Loucy (cell line): ENCODE measurements at regions not wholly inside any gene's neighbourhood (a gene's known extent, or its start where the extent isn't known, plus 50 kb on each side); places are given as distances from the start of the nearest gene placed in this dataset.

ENCODE experiments used
- H2AFZ ChIP-seq: fragments of 200-600 bp; sonication (generic); 2 replicates; pipeline ENCODE4 v1.6.0; 2016; ENCODE audit warnings: antibody characterized with exemption, mild to moderate bottlenecking, low read length, moderate library complexity
- H3F3A ChIP-seq: fragments of 200-600 bp; 2 replicates; pipeline ENCODE4 v1.6.0; 2016; ENCODE audit warnings: antibody characterized with exemption, low read depth, mild to moderate bottlenecking
- H3K27me3 ChIP-seq: fragments of 200-600 bp; sonication (generic); 2 replicates; pipeline ENCODE4 v1.6.1; 2014; ENCODE audit warnings: low read length, mild to moderate bottlenecking; ENCODE audit not compliant: insufficient read depth, poor library complexity, severe bottlenecking
- H3K36me3 ChIP-seq: fragments of 200-600 bp; sonication (generic); 2 replicates; pipeline ENCODE4 v1.6.1; 2016; ENCODE audit warnings: low read length; ENCODE audit not compliant: insufficient read depth
- H3K4me1 ChIP-seq: fragments of 200-600 bp; sonication (generic); 2 replicates; pipeline ENCODE4 v1.5.1; 2014; ENCODE audit warnings: low read length, mild to moderate bottlenecking; ENCODE audit not compliant: insufficient read depth, poor library complexity, severe bottlenecking
- H3K4me2 ChIP-seq: fragments of 200-600 bp; sonication (generic); 2 replicates; pipeline ENCODE4 v1.6.0; 2014; ENCODE audit warnings: antibody characterized with exemption, low read length, low read depth, mild to moderate bottlenecking; ENCODE audit not compliant: poor library complexity, severe bottlenecking
- H3K4me3 ChIP-seq: fragments of 200-600 bp; sonication (generic); 2 replicates; pipeline ENCODE4 v1.5.1; 2014; ENCODE audit warnings: low read length, mild to moderate bottlenecking, mixed read lengths; ENCODE audit not compliant: poor library complexity, severe bottlenecking
- H3K79me2 ChIP-seq: fragments of 200-600 bp; sonication (generic); 2 replicates; pipeline ENCODE4 v1.6.1; 2014; ENCODE audit warnings: low read length; ENCODE audit not compliant: insufficient read depth
- H3K9ac ChIP-seq: fragments of 200-600 bp; sonication (generic); 2 replicates; pipeline ENCODE4 v1.6.0; 2014; ENCODE audit warnings: mild to moderate bottlenecking, low read depth, low read length, moderate library complexity; ENCODE audit not compliant: poor library complexity, severe bottlenecking
- H3K9me2 ChIP-seq: fragments of 200-600 bp; sonication (generic); replicated peaks from 2 replicates; pipeline ENCODE4 v1.6.1; 2016; ENCODE audit warnings: low read depth, low read length, mixed read lengths
- H3K9me3 ChIP-seq: fragments of 200-600 bp; sonication (generic); 2 replicates; pipeline ENCODE4 v1.6.1; 2014; ENCODE audit warnings: mild to moderate bottlenecking, antibody characterized with exemption, low read length, low read depth; ENCODE audit not compliant: insufficient read depth
- H4K20me1 ChIP-seq: fragments of 200-600 bp; sonication (generic); 2 replicates; pipeline ENCODE4 v1.6.0; 2014; ENCODE audit warnings: antibody characterized with exemption, low read length, mild to moderate bottlenecking; ENCODE audit not compliant: insufficient read depth, poor library complexity, severe bottlenecking
- CTCF ChIP-seq: fragments of 200-600 bp; sonication (generic); conservative IDR thresholded peaks from 2 replicates; pipeline ENCODE4 v1.5.1; 2014; ENCODE audit warnings: mild to moderate bottlenecking, antibody characterized with exemption, low read length
- EZH2phosphoT487 ChIP-seq: fragments of 200-600 bp; IDR thresholded peaks from 2 replicates; pipeline ENCODE4 v1.6.1; 2018; ENCODE audit warnings: antibody characterized with exemption, mild to moderate bottlenecking, moderate library complexity, borderline replicate concordance

- no peaks in the 10 kb centered on the region for H3K27me3 ChIP-seq
- no peaks in the 10 kb centered on the region for H4K20me1 ChIP-seq
- no peaks in the 10 kb centered on the region for H3F3A ChIP-seq
- H3K9ac ChIP-seq: no peak overlapping the region
- no peaks in the 10 kb centered on the region for H3K9me3 ChIP-seq
- no peaks in the 10 kb centered on the region for H3K79me2 ChIP-seq
- H2AFZ ChIP-seq: no peak overlapping the region
- no peaks in the 10 kb centered on the region for H3K9me2 ChIP-seq
- H3K4me3 ChIP-seq: no peak overlapping the region
- H3K4me2 ChIP-seq: no peak overlapping the region
- no peaks in the 10 kb centered on the region for H3K4me1 ChIP-seq
- H3K36me3 ChIP-seq: no peaks in the 10 kb centered on the region
- TF ChIP-seq CTCF (no peak), EZH2phosphoT487 (no peak)
These were observed 103.5 kb downstream of the SPRY4 start for GRCh38 chr5:142221091-142221860.

- Histone ChIP-seq H3F3A (no peaks in the 10 kb centered on the region), H3K36me3 (no peaks in the 10 kb centered on the region), H4K20me1 (no peaks in the 10 kb centered on the region), H3K9me2 (no peaks in the 10 kb centered on the region), H3K4me1 (no peaks in the 10 kb centered on the region), H3K27me3 (no peaks in the 10 kb centered on the region), H3K9me3 (no peaks in the 10 kb centered on the region), H3K4me3 (no peak overlapping the region), H3K9ac (no peak overlapping the region), H2AFZ (no peak overlapping the region), H3K4me2 (no peak overlapping the region), H3K79me2 (no peaks in the 10 kb centered on the region)
- TF ChIP-seq CTCF: no peak
- TF ChIP-seq EZH2phosphoT487: no peak
These were observed 105.7 kb downstream of the SPRY4 start for GRCh38 chr5:142219146-142219545.

- Histone ChIP-seq H3K4me2 (no peak overlapping the region), H2AFZ (no peak overlapping the region), H3K36me3 (no peaks in the 10 kb centered on the region), H4K20me1 (no peaks in the 10 kb centered on the region), H3K9me2 (no peaks in the 10 kb centered on the region), H3K79me2 (no peaks in the 10 kb centered on the region), H3K9ac (no peak overlapping the region), H3K9me3 (no peaks in the 10 kb centered on the region), H3K4me3 (no peak overlapping the region), H3K27me3 (no peaks in the 10 kb centered on the region), H3F3A (no peaks in the 10 kb centered on the region), H3K4me1 (no peaks in the 10 kb centered on the region)
- no peak for TF ChIP-seq EZH2phosphoT487
- TF ChIP-seq CTCF: no peak
These were observed 107.9 kb downstream of the SPRY4 start for GRCh38 chr5:142216931-142217330.
